IPS DF 4.7 (cell line): ENCODE measurements at regions not wholly inside any gene's neighbourhood (a gene's known extent, or its start where the extent isn't known, plus 50 kb on each side); places are given as distances from the start of the nearest gene placed in this dataset.
"Not testable (repeated sequence)": the region's sequence is repeated elsewhere in the genome, so short reads cannot be mapped to it uniquely, and the experiment has no call there.

Source experiments
- DNase-seq: peaks from one replicate; pipeline ENCODE4 v3.0.0-alpha.2; 2013; ENCODE audit warnings: low spot score; ENCODE audit errors: extremely low read depth

GRCh38 chr5:117343726-117344125 lies 769.1 kb upstream of the SEMA6A start:
- not testable (repeated sequence) for DNase-seq

DNA sequence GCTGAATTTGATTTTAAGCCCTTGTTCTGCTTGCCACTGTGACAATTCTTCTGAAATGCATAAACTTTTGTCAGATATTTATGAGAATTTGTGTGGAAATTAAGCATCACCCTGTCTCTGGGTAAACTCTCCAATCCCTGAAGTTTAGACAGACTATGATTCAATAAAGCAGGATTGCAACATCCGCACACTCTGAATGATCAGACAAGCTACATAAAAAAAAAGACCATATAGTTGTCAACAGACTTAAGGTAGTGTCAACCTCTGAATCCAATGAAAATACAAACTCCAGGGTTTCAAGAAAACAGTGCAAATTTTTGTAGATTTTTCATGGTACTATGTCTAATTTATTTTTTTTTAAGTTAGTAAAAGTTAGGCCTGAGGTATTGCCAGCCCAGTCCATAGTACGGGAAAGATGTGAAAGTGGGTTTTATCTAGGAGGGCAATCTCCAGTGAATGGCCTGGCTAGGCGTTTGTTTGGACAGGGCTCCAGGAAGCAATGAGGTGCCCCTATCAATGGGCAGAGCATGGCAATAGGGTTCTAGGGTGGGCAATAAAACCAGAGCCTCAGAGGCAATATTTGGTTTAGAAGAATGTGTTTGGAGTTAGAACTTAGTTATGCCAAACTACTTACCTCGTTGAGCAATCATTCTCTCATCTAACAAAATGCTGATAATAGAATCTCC lies 762.6 kb upstream of the SEMA6A start:
- no peak for DNase-seq

DNA sequence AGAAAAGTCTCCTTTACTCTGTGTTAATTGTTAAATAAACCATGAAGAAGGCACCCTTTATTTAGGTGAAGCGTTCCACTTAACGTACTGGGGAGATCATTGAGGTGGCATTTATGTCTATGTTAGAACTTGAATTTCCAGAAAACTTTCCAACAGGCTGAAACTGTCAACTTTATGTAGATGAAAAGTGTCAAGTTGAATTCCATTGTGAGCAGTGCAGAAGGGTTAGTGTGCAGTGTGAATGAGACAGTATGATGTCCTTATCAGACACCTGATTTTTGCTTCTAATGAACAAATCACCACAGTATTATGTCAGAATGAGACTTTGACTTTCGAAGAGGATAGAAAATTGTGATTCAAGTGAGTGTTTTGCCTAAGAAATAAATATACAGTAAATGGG lies 761.6 kb upstream of the SEMA6A start:
- DNase-seq: no peak

DNA sequence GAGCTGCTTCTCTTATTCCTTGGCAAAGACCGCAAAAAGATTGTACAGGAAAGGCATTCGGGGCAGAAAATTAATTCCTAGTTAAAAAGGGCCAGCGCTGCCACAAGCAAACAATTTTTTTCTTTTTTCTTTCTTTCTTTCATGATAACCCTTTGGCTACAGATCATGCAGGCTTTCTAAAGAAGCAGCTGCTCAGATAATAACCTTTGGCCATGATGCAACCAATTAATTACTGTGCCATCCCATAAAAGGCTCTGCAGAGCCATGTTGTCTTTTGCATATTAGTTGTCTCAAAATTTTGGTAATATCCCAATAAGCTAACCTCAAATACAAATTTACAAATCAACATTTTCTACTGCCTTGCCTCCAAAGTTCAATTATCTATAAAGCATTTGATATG lies 758.4 kb upstream of the SEMA6A start:
- no peak for DNase-seq

GRCh38 chr5:117332341-117332740 lies 757.7 kb upstream of the SEMA6A start:
- no peak for DNase-seq

DNA sequence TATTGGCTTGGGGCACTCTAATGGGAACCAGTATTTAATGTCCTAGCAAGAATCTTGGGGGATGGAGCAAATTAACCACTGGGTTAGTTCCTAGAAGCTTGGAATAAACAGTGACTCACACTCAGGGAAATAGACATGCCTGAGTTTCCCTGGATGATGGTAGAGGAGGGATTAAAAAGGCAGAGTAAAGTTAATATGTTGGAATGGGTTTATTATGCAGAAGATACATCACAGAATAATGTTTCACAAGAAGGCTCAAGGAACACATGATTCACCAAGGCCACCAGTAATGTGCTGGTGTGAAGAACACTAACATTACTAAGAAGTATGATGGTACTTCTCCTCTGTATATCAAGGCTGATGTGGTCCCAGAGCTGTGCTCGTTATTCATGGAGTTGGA lies 752.9 kb upstream of the SEMA6A start:
- no peak for DNase-seq

- no peak for DNase-seq
These were observed 752.4 kb upstream of the SEMA6A start for GRCh38 chr5:117326997-117327396.

- peak; percentile 53 for DNase-seq
These were observed 743.9 kb upstream of the SEMA6A start for GRCh38 chr5:117318528-117318927.

- no peak for DNase-seq
These were observed 740.5 kb upstream of the SEMA6A start for GRCh38 chr5:117315170-117315569.

DNA sequence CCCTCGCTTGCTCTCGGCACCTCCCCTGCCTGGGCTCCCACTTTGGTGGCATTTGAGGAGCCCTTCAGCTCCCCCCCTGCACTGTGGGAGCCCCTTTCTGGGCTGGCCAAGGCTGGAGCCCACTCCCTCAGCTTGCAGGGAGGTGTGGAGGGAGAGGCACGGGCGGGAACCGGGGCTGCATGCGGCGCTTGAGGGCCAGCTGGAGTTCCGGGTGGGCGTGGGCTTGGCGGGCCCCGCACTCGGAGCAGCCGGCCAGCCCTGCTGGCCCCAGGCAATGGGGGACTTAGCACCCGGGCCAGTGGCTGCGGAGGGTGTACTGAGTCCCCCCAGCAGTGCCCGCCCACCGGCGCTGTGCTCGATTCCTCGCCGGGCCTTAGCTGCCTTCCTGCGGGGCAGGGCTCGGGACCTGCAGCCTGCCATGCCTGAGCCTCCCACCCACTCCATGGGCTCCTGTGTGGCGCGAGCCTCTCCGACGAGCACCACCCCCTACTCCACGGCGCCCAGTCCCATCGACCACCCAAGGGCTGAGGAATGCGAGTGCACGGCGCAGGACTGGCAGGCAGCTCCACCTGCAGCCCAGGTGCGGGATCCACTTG lies 730.0 kb upstream of the SEMA6A start:
- DNase-seq: not testable (repeated sequence)

DNA sequence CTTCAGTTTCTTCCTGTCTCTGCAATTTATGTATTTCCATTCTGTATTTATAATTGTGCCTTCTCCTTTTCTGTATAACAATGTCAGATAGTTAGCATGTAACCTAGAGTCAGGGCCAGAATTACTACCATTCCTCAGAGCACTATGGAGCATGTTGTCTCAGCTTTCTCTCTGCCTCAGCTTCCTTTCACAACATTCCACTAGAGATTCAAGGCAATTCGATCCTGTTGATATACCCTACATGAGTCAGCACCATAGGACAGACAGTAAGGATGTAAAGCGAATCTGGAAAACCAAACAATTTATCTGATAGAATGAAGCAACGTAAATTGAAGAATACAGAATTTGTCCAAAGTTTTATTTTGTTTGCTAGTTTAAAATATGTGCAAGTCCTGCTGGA lies 728.3 kb upstream of the SEMA6A start:
- DNase-seq: no peak

- DNase-seq: no peak
These were observed 727.9 kb upstream of the SEMA6A start for GRCh38 chr5:117302473-117302872.

DNA sequence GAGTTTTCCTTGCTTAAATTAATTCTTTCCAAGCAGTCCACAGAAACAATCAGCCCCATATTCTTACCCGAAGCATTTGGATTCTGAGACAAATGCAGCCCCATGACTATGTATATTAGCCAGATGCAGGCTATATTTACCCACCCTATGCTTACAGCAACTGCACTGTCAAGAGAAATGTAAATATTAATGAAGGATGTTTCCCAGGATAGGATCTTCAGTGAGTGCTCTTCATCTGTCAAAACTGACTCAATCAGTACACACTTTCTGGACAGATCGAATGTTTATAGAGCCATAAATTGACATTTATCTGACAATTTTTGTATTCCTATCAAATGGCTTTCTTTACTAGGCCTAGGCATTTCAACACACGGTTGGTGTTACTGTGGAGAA lies 725.3 kb upstream of the SEMA6A start:
- DNase-seq: no peak

DNA sequence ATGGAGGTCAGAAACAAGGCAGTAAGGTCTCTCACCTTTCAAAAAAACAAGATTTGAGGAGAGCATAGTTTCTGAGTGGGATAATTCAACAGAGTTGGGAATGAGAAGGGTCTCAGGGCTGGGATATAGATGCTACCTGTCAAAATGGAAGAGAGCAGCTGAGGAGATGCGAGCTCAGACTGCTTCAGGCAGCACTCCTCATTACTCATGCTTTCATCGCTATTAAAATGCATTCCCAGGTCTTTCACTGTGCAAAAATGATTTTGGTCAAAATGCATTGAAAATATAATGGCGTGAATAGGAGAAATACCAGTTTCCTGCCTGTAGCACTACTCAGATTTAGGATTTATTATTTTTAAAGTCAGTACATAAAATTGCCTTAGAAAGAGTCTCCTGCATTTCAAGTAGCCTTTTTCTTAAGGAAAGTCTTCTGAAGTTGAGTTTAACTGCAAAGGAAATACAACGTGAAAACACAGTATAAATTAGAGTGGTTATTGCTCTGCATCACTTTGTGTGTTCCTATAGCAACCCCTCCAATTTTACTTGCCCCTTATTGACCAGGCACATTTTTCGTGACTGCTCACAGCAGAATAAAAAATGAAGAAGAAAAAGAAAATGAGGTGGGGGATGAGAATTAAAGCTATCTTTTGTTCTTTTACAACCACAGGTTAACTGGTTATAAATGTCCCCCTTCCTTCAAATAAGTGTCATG lies 724.8 kb upstream of the SEMA6A start:
- no peak for DNase-seq

- DNase-seq: no peak
These were observed 722.2 kb upstream of the SEMA6A start for GRCh38 chr5:117296872-117297271.

GRCh38 chr5:117295941-117296340 lies 721.3 kb upstream of the SEMA6A start:
- no peak for DNase-seq

GRCh38 chr5:117286813-117287212 lies 712.2 kb upstream of the SEMA6A start:
- DNase-seq: no peak

DNA sequence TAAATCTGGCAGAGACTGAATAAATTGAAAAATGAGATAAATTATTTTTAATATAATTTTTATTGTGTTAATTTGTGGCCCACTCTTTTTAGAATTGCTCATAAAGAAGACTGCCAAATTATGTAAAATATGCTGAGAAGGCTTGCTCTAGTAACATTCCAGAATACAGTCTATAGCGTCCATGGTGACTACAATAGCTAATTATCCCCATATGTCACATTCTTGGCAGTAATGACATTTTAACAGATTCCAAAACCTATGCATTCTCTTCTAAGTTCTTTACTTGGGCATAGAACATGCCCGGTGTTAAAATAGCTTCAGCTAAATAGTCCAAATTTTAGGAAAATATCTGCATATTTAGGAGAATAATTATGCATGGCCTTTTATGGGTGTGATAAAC lies 697.0 kb upstream of the SEMA6A start:
- DNase-seq: no peak

- DNase-seq: no peak
These were observed 691.7 kb upstream of the SEMA6A start for GRCh38 chr5:117266280-117266679.

- no peak for DNase-seq
These were observed 688.6 kb upstream of the SEMA6A start for GRCh38 chr5:117263231-117263630.

- DNase-seq: no peak
These were observed 688.0 kb upstream of the SEMA6A start for GRCh38 chr5:117262572-117263131.

DNA sequence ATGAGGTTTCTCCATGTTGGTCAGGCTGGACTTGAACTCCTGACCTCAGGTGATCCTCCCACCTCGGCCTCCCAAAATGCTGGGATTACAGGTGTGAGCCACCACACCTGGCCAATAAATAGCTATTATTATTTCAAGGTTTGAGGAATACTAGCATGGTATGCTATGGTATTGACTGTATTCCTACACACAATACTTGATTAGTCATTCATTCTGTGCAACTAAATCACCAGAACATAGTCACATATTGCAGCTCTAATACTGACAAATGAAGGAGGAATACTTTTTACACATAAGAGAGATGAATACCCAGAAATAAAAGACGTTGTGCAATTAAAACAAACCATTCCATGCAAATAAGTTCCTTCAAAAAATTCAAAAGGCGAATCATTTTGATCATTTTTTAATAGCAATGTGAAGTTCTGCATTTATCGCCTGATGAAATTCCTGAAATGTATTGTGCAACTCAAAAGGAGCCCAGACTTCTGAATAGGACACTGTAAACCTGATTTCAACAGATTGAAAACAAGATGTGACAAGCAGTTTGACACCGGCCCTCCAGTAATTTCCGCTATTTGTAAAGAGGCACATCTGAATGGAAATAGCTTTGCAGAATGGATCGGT lies 687.4 kb upstream of the SEMA6A start:
- no peak for DNase-seq
